WTC11 (cell line): ENCODE measurements at regions not wholly inside any gene's neighbourhood (a gene's known extent, or its start where the extent isn't known, plus 50 kb on each side); places are given as distances from the start of the nearest gene placed in this dataset.

Source experiments
- ATAC-seq: fragments of 200-7000 bp; cut with Tn5 transposase; 2 replicates; pipeline ENCODE4 v1.10.0; 2021; ENCODE audit warnings: mild to moderate bottlenecking, moderate library complexity
- CTCF ChIA-PET: fragments of 300-600 bp; sonication (Branson Sonifier 250); formaldehyde crosslinking; loops from one replicate; lab custom pipeline; 2021; ENCODE audit warnings: antibody characterized with exemption; lab: Charles Lee
- POLR2A ChIA-PET: fragments of 350-600 bp; sonication (Branson Sonifier 250); formaldehyde crosslinking; loops from one replicate; lab custom pipeline; 2021; ENCODE audit warnings: antibody characterized with exemption; lab: Charles Lee
- DNase-seq: peaks from one replicate; pipeline ENCODE4 v3.0.0; 2021; ENCODE audit warnings: low spot score
- H3K27ac Mint-ChIP-seq: 2 replicates; pipeline ENCODE4 v1.8.0; 2021; ENCODE audit warnings: mixed read lengths
- H3K27me3 Mint-ChIP-seq: 2 replicates; pipeline ENCODE4 v1.8.0; 2021; ENCODE audit warnings: low read depth, mild to moderate bottlenecking, moderate library complexity, mixed read lengths
- H3K36me3 Mint-ChIP-seq: 2 replicates; pipeline ENCODE4 v1.8.0; 2021; ENCODE audit warnings: mixed read lengths
- H3K4me1 Mint-ChIP-seq: 2 replicates; pipeline ENCODE4 v1.8.0; 2022; ENCODE audit warnings: mixed read lengths
- H3K4me3 Mint-ChIP-seq: 2 replicates; pipeline ENCODE4 v1.8.0; 2021; ENCODE audit warnings: mild to moderate bottlenecking, moderate library complexity, mixed read lengths
- H3K9me3 Mint-ChIP-seq: 2 replicates; pipeline ENCODE4 v1.8.0; 2021; ENCODE audit warnings: mixed read lengths
- ATF1 ChIP-seq: sonication (generic); formaldehyde crosslinking; IDR thresholded peaks from 2 replicates; pipeline ENCODE4 v1.8.1; 2023; ENCODE audit warnings: mild to moderate bottlenecking, moderate library complexity, missing genetic modification reagents
- ELF4 ChIP-seq: sonication (generic); formaldehyde crosslinking; IDR thresholded peaks from 2 replicates; pipeline ENCODE4 v1.8.1; 2022; ENCODE audit warnings: low read depth, mild to moderate bottlenecking, moderate library complexity, missing genetic modification reagents
- ERG ChIP-seq: fragments of 250-450 bp; sonication (Bioruptor Pico); IDR thresholded peaks from 2 replicates; pipeline ENCODE4 v1.8.0; 2021; ENCODE audit warnings: mild to moderate bottlenecking
- GTF2I ChIP-seq: fragments of 250-450 bp; sonication (Bioruptor Pico); conservative IDR thresholded peaks from 2 replicates; pipeline ENCODE4 v1.4.0; 2021; ENCODE audit warnings: mild to moderate bottlenecking
- JAZF1 ChIP-seq: fragments of 250-450 bp; sonication (Bioruptor Pico); IDR thresholded peaks from 2 replicates; pipeline ENCODE4 v1.9.0; 2021; ENCODE audit warnings: moderate library complexity, mild to moderate bottlenecking, inconsistent platforms
- MXD4 ChIP-seq: fragments of 250-450 bp; sonication (Bioruptor Pico); IDR thresholded peaks from 2 replicates; pipeline ENCODE4 v1.8.0; 2021; ENCODE audit warnings: mild to moderate bottlenecking, moderate library complexity, borderline replicate concordance
- NFE2L1 ChIP-seq: sonication (generic); formaldehyde crosslinking; IDR thresholded peaks from 2 replicates; pipeline ENCODE4 v1.8.1; 2023; ENCODE audit warnings: missing genetic modification reagents
- NR3C1 ChIP-seq: sonication (generic); formaldehyde crosslinking; conservative IDR thresholded peaks from 2 replicates; pipeline ENCODE4 v1.8.1; 2023; ENCODE audit warnings: low read depth, mild to moderate bottlenecking, missing genetic modification reagents
- OVOL2 ChIP-seq: fragments of 250-450 bp; sonication (Bioruptor Pico); IDR thresholded peaks from 2 replicates; pipeline ENCODE4 v1.9.0; 2021; ENCODE audit warnings: mild to moderate bottlenecking, borderline replicate concordance
- RORB ChIP-seq: fragments of 250-450 bp; sonication (Bioruptor Pico); IDR thresholded peaks from 2 replicates; pipeline ENCODE4 v1.9.0; 2021; ENCODE audit warnings: mild to moderate bottlenecking
- SOX15 ChIP-seq: fragments of 250-450 bp; sonication (Bioruptor Pico); IDR thresholded peaks from 2 replicates; pipeline ENCODE4 v1.9.0; 2021; ENCODE audit warnings: mild to moderate bottlenecking
- SP1 ChIP-seq: sonication (generic); formaldehyde crosslinking; conservative IDR thresholded peaks from 2 replicates; pipeline ENCODE4 v1.8.1; 2022; ENCODE audit warnings: missing genetic modification reagents
- USF1 ChIP-seq: sonication (generic); formaldehyde crosslinking; IDR thresholded peaks from 2 replicates; pipeline ENCODE4 v1.8.0; 2022; ENCODE audit warnings: mild to moderate bottlenecking, missing genetic modification reagents
- ZNF121 ChIP-seq: sonication (generic); formaldehyde crosslinking; IDR thresholded peaks from 2 replicates; pipeline ENCODE4 v1.8.0; 2023; ENCODE audit warnings: missing genetic modification reagents
- ZNF263 ChIP-seq: sonication (generic); formaldehyde crosslinking; IDR thresholded peaks from 2 replicates; pipeline ENCODE4 v1.8.1; 2022; ENCODE audit warnings: low read depth, mild to moderate bottlenecking, moderate library complexity, missing genetic modification reagents
- ZNF416 ChIP-seq: fragments of 250-450 bp; sonication (Bioruptor Pico); IDR thresholded peaks from 2 replicates; pipeline ENCODE4 v1.9.0; 2021; ENCODE audit warnings: mild to moderate bottlenecking, inconsistent platforms
- ZNF423 ChIP-seq: fragments of 250-450 bp; sonication (Bioruptor Pico); IDR thresholded peaks from 2 replicates; pipeline ENCODE4 v2.1.2; 2022; ENCODE audit warnings: mild to moderate bottlenecking, moderate library complexity
- ZSCAN18 ChIP-seq: fragments of 250-450 bp; sonication (Bioruptor Pico); IDR thresholded peaks from 2 replicates; pipeline ENCODE4 v2.1.2; 2022; ENCODE audit warnings: mild to moderate bottlenecking, moderate library complexity
- TF ChIP-seq, protein P1 (sequence below): sonication (generic); formaldehyde crosslinking; IDR thresholded peaks from 2 replicates; pipeline ENCODE4 v1.8.1; 2022; ENCODE audit warnings: low read depth, missing genetic modification reagents, borderline replicate concordance
- TF ChIP-seq, protein P2 (sequence below): sonication (generic); formaldehyde crosslinking; IDR thresholded peaks from 2 replicates; pipeline ENCODE4 v1.8.1; 2023; ENCODE audit warnings: mild to moderate bottlenecking, missing genetic modification reagents, borderline replicate concordance
- TF ChIP-seq, protein P3 (sequence below): sonication (generic); formaldehyde crosslinking; IDR thresholded peaks from 2 replicates; pipeline ENCODE4 v1.8.1; 2023; ENCODE audit warnings: mild to moderate bottlenecking, missing genetic modification reagents, moderate library complexity

- TF ChIP-seq, protein P1, sequence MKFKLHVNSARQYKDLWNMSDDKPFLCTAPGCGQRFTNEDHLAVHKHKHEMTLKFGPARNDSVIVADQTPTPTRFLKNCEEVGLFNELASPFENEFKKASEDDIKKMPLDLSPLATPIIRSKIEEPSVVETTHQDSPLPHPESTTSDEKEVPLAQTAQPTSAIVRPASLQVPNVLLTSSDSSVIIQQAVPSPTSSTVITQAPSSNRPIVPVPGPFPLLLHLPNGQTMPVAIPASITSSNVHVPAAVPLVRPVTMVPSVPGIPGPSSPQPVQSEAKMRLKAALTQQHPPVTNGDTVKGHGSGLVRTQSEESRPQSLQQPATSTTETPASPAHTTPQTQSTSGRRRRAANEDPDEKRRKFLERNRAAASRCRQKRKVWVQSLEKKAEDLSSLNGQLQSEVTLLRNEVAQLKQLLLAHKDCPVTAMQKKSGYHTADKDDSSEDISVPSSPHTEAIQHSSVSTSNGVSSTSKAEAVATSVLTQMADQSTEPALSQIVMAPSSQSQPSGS: no peak
- no peak for TF ChIP-seq OVOL2 (CRISPR knock-in tag)
These were observed 107.9 kb downstream of the SPRY4 start (continued) for GRCh38 chr5:142216931-142217330.

- Mint-ChIP-seq H3K27ac (no peak overlapping the region), H3K4me1 (peaks cover 18% of the 10 kb centered on the region), H3K4me3 (no peak overlapping the region), H3K36me3 (no peaks in the 10 kb centered on the region)
- no peak for TF ChIP-seq ERG
- no peak for TF ChIP-seq SOX15 (CRISPR knock-in tag)
- TF ChIP-seq ATF1 (CRISPR knock-in tag): no peak
- no peak for TF ChIP-seq ZNF423
- TF ChIP-seq MXD4 (CRISPR knock-in tag): no peak
- TF ChIP-seq, protein P2, sequence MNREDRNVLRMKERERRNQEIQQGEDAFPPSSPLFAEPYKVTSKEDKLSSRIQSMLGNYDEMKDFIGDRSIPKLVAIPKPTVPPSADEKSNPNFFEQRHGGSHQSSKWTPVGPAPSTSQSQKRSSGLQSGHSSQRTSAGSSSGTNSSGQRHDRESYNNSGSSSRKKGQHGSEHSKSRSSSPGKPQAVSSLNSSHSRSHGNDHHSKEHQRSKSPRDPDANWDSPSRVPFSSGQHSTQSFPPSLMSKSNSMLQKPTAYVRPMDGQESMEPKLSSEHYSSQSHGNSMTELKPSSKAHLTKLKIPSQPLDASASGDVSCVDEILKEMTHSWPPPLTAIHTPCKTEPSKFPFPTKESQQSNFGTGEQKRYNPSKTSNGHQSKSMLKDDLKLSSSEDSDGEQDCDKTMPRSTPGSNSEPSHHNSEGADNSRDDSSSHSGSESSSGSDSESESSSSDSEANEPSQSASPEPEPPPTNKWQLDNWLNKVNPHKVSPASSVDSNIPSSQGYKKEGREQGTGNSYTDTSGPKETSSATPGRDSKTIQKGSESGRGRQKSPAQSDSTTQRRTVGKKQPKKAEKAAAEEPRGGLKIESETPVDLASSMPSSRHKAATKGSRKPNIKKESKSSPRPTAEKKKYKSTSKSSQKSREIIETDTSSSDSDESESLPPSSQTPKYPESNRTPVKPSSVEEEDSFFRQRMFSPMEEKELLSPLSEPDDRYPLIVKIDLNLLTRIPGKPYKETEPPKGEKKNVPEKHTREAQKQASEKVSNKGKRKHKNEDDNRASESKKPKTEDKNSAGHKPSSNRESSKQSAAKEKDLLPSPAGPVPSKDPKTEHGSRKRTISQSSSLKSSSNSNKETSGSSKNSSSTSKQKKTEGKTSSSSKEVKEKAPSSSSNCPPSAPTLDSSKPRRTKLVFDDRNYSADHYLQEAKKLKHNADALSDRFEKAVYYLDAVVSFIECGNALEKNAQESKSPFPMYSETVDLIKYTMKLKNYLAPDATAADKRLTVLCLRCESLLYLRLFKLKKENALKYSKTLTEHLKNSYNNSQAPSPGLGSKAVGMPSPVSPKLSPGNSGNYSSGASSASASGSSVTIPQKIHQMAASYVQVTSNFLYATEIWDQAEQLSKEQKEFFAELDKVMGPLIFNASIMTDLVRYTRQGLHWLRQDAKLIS (CRISPR knock-in tag): no peak
- no peak for TF ChIP-seq RORB
- no peak for TF ChIP-seq GTF2I (CRISPR knock-in tag)
- TF ChIP-seq, all 79 proteins: peak for 0
- Mint-ChIP-seq H3K9me3 (no peaks in the 10 kb centered on the region), H3K27me3 (no peaks in the 10 kb centered on the region)
- DNase-seq (no peak), ATAC-seq (peak; percentile 24; the same call in 1 of the 2 replicates)
- ChIA-PET POLR2A (no interaction called here), CTCF (interaction anchor here (0.7 kb wide), 1 partner anchor 102 kb away, joined by 3 read pairs; no protein-coding TSS in a partner anchor)
These were observed 107.5 kb downstream of the NDFIP1 start for GRCh38 chr5:142215915-142216681.

DNA sequence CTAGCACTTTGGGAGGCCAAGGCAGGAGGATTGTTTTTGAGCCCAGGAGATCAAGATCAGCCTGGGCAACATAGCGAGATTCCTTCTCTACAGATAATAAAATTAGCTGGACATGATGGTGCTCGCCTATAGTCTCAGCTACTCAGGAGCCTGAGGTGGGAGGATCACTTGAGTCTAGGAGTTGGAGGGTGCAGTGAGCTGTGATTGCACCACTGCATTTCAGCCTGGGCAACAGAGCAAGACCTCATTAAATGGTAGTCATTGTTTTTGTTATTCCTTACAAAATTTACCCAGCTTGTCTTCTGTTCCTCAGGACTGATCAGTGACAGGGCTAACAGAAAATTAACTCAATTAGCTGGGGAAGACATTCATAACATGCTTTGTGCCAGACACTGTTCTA lies 104.5 kb downstream of the NDFIP1 start:
- H3K4me3 Mint-ChIP-seq: no peak overlapping the region
- ChIA-PET CTCF (interaction anchor here (2.4 kb wide), 1 partner anchor 10 kb away, joined by 9 read pairs; no protein-coding TSS in a partner anchor), POLR2A (no interaction called here)
- H3K4me1 Mint-ChIP-seq: peaks cover 30% of the 10 kb centered on the region
- H3K36me3 Mint-ChIP-seq: no peaks in the 10 kb centered on the region
- no peak overlapping the region for H3K27ac Mint-ChIP-seq
- no peaks in the 10 kb centered on the region for H3K27me3 Mint-ChIP-seq
- H3K9me3 Mint-ChIP-seq: no peaks in the 10 kb centered on the region
- ATAC-seq (no peak), DNase-seq (no peak)
- TF ChIP-seq ZNF121 (CRISPR knock-in tag): peak; percentile 87
- no peak for TF ChIP-seq ELF4

DNA sequence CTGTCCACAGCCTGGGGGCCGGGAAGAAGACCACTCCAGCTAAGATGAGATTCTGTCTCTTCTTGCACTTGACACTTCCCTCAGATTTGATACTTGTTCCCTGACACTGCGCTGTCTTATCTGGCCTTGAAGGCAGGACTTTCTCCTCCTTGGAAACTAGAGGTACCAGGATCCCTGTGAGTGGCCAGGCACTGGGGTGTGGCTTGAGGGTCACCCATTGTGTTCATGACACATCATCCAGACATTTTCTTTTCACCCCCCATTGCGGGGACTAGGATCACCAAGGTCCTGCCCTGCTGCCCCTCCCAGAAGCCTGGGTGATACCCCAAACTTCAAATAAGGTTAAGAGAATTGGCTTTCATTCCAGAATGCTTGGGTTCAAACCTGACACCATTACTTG lies 103.3 kb downstream of the NDFIP1 start:
- H3K36me3 Mint-ChIP-seq: no peaks in the 10 kb centered on the region
- ChIA-PET CTCF (interaction anchor here (1.0 to 1.8 kb wide), 2 partner anchors 11 to 336 kb away, joined by 4 to 10 read pairs; no protein-coding TSS in a partner anchor), POLR2A (no interaction called here)
- no peaks in the 10 kb centered on the region for H3K9me3 Mint-ChIP-seq
- H3K4me3 Mint-ChIP-seq: no peak overlapping the region
- no peak overlapping the region; the same call in 1 of the 2 replicates for H3K27ac Mint-ChIP-seq
- no peaks in the 10 kb centered on the region for H3K27me3 Mint-ChIP-seq
- no peak for DNase-seq
- ATAC-seq: no peak
- H3K4me1 Mint-ChIP-seq: peaks cover 38% of the 10 kb centered on the region
- TF ChIP-seq USF1: no peak
- no peak for TF ChIP-seq NR3C1 (CRISPR knock-in tag)
- TF ChIP-seq ZNF416: no peak
- TF ChIP-seq, protein P3, sequence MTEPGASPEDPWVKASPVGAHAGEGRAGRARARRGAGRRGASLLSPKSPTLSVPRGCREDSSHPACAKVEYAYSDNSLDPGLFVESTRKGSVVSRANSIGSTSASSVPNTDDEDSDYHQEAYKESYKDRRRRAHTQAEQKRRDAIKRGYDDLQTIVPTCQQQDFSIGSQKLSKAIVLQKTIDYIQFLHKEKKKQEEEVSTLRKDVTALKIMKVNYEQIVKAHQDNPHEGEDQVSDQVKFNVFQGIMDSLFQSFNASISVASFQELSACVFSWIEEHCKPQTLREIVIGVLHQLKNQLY (CRISPR knock-in tag): no peak
- TF ChIP-seq ZNF263 (CRISPR knock-in tag): no peak
- TF ChIP-seq RORB: no peak
- TF ChIP-seq JAZF1 (CRISPR knock-in tag): no peak
- no peak for TF ChIP-seq GTF2I (CRISPR knock-in tag)
- TF ChIP-seq ZSCAN18 (CRISPR knock-in tag): no peak
- no peak for TF ChIP-seq NFE2L1 (CRISPR knock-in tag)
- no peak for TF ChIP-seq SP1 (CRISPR knock-in tag)
